IMR-90 (cell line): ENCODE measurements at regions not wholly inside any gene's neighbourhood (a gene's known extent, or its start where the extent isn't known, plus 50 kb on each side); places are given as distances from the start of the nearest gene placed in this dataset.
A peak's percentile ranks its signal among the peaks of the same experiment; 100 is the strongest.

Experiments
- ATAC-seq: fragments of 200-7000 bp; cut with Tn5 transposase; 2 replicates; pipeline ENCODE4 v1.9.1; 2020; ENCODE audit warnings: low read depth, mild to moderate bottlenecking, moderate library complexity
- BruUV-seq: library from RNA; stranded (reverse); fragments of 400-500 nt; replicated peaks from 2 replicates; lab custom pipeline; 2021; lab: Mats Ljungman, UMichigan
- CTCF ChIA-PET: fragments of 300-600 bp; formaldehyde crosslinking; extraction: SDS; loops from one replicate; lab custom pipeline; 2021; ENCODE audit warnings: antibody characterized with exemption; lab: Yijun Ruan, JAX
- POLR2A ChIA-PET: fragments of 300-600 bp; sonication (Branson Sonifier 250); formaldehyde crosslinking; loops from one replicate; lab custom pipeline; 2022; ENCODE audit warnings: antibody characterized with exemption; ENCODE audit not compliant: unreplicated experiment; lab: Charles Lee
- DNase-seq: peaks from one replicate; pipeline ENCODE4 v3.0.0; 2013
- H2AFZ ChIP-seq: replicated peaks from 2 replicates; pipeline ENCODE3; 2013; ENCODE audit warnings: low read length, mild to moderate bottlenecking; ENCODE audit not compliant: poor library complexity
- H2AK5ac ChIP-seq: 2 replicates; pipeline ENCODE4 v1.6.1; 2013; ENCODE audit warnings: low read depth, low read length, inconsistent platforms
- H2AK9ac ChIP-seq: replicated peaks from 2 replicates; pipeline ENCODE3; 2013; ENCODE audit warnings: mild to moderate bottlenecking, low read depth, low read length, moderate library complexity; ENCODE audit not compliant: poor library complexity
- H2BK120ac ChIP-seq: 2 replicates; pipeline ENCODE4 v1.6.1; 2013; ENCODE audit warnings: low read depth, low read length, inconsistent platforms
- H2BK15ac ChIP-seq: 3 replicates; pipeline ENCODE4 v1.6.1; 2013; ENCODE audit warnings: low read depth, low read length, inconsistent platforms
- H2BK20ac ChIP-seq: 2 replicates; pipeline ENCODE4 v1.6.1; 2013; ENCODE audit warnings: low read depth, mild to moderate bottlenecking, inconsistent platforms, low read length, moderate library complexity
- H2BK5ac ChIP-seq: 2 replicates; pipeline ENCODE4 v1.6.1; 2013; ENCODE audit warnings: mild to moderate bottlenecking, low read depth, low read length, inconsistent platforms; ENCODE audit not compliant: poor library complexity, severe bottlenecking
- H3K14ac ChIP-seq: replicated peaks from 2 replicates; pipeline ENCODE4 v1.6.1; 2013; ENCODE audit warnings: low read depth, low read length, inconsistent platforms
- H3K18ac ChIP-seq: 2 replicates; pipeline ENCODE4 v1.6.1; 2013; ENCODE audit warnings: low read depth, low read length, control low read depth
- H3K23ac ChIP-seq: 2 replicates; pipeline ENCODE4 v1.6.1; 2013; ENCODE audit warnings: low read depth, low read length, inconsistent platforms
- H3K27ac ChIP-seq: 2 replicates; pipeline ENCODE4 v1.5.1; 2013; ENCODE audit warnings: mild to moderate bottlenecking, control low read depth, low read length; ENCODE audit not compliant: insufficient read depth
- H3K27me3 ChIP-seq: 2 replicates; pipeline ENCODE4 v1.6.1; 2013; ENCODE audit warnings: low read length; ENCODE audit not compliant: control insufficient read depth, insufficient read depth
- H3K36me3 ChIP-seq: 2 replicates; pipeline ENCODE4 v1.6.1; 2013; ENCODE audit warnings: low read length, mixed read lengths; ENCODE audit not compliant: control insufficient read depth, insufficient read depth
- H3K4ac ChIP-seq: 2 replicates; pipeline ENCODE4 v1.6.1; 2013; ENCODE audit warnings: low read depth, low read length, inconsistent platforms
- H3K4me1 ChIP-seq: 2 replicates; pipeline ENCODE4 v1.6.1; 2013; ENCODE audit warnings: low read length, mixed read lengths; ENCODE audit not compliant: control insufficient read depth, insufficient read depth
- H3K4me2 ChIP-seq: 2 replicates; pipeline ENCODE4 v1.6.1; 2013; ENCODE audit warnings: low read depth, mild to moderate bottlenecking, control low read depth, low read length, moderate library complexity
- H3K4me3 ChIP-seq: 2 replicates; pipeline ENCODE4 v1.5.1; 2013; ENCODE audit warnings: low read depth, mild to moderate bottlenecking, control low read depth, low read length, moderate library complexity; ENCODE audit not compliant: insufficient read depth
- H3K56ac ChIP-seq: 2 replicates; pipeline ENCODE4 v1.6.1; 2013; ENCODE audit warnings: low read length, inconsistent platforms; ENCODE audit not compliant: insufficient read depth; ENCODE audit errors: extremely low read depth
- H3K79me1 ChIP-seq, 2 experiments: 2 replicates each; pipeline ENCODE4 v1.6.1; 2013; ENCODE audit warnings: low read length in 2 of 2, inconsistent platforms in 1 of 2, low read depth in 1 of 2
- H3K9ac ChIP-seq: 2 replicates; pipeline ENCODE4 v1.6.1; 2013; ENCODE audit warnings: low read depth, low read length, control low read depth
- H3K9me1 ChIP-seq: 2 replicates; pipeline ENCODE4 v1.6.1; 2013; ENCODE audit warnings: low read length, inconsistent platforms; ENCODE audit not compliant: insufficient read depth
- H3K9me3 ChIP-seq: 2 replicates; pipeline ENCODE4 v1.6.1; 2013; ENCODE audit warnings: low read length; ENCODE audit not compliant: control insufficient read depth, insufficient read depth
- H4K20me1 ChIP-seq: 2 replicates; pipeline ENCODE4 v1.6.1; 2013; ENCODE audit warnings: low read length, inconsistent platforms; ENCODE audit not compliant: insufficient read depth
- H4K5ac ChIP-seq: 2 replicates; pipeline ENCODE4 v1.6.1; 2013; ENCODE audit warnings: mild to moderate bottlenecking, low read depth, low read length, control low read depth
- H4K8ac ChIP-seq, 2 experiments: 2 replicates each; pipeline ENCODE4 v1.6.1; 2013; ENCODE audit warnings: low read depth in 2 of 2, low read length in 2 of 2, control low read depth in 1 of 2, inconsistent platforms in 1 of 2
- H4K91ac ChIP-seq: 2 replicates; pipeline ENCODE4 v1.6.1; 2013; ENCODE audit warnings: low read depth, low read length, inconsistent platforms; ENCODE audit not compliant: insufficient read depth
- CEBPB ChIP-seq: IDR thresholded peaks from 2 replicates; pipeline ENCODE4 v1.6.1; 2012; ENCODE audit warnings: low read depth, low read length, improper control_type of control experiment
- MAZ ChIP-seq: IDR thresholded peaks from 2 replicates; pipeline ENCODE4 v1.6.1; 2012; ENCODE audit warnings: low read depth, mild to moderate bottlenecking, low read length, improper control_type of control experiment, moderate library complexity, borderline replicate concordance
- NFE2L2 ChIP-seq: fragments of 150-350 bp; IDR thresholded peaks from 2 replicates; pipeline ENCODE4 v1.6.1; 2016; ENCODE audit warnings: low read depth, mild to moderate bottlenecking, low read length
- RCOR1 ChIP-seq: IDR thresholded peaks from 2 replicates; pipeline ENCODE4 v1.6.1; 2012; ENCODE audit warnings: mild to moderate bottlenecking, low read length, improper control_type of control experiment; ENCODE audit not compliant: insufficient replicate concordance
- RFX5 ChIP-seq: IDR thresholded peaks from 2 replicates; pipeline ENCODE4 v1.8.0; 2012; ENCODE audit warnings: low read depth, mild to moderate bottlenecking, low read length, moderate library complexity
- SMC3 ChIP-seq: fragments of 150-350 bp; IDR thresholded peaks from 2 replicates; pipeline ENCODE4 v1.6.1; 2016; ENCODE audit warnings: low read depth, mild to moderate bottlenecking, antibody characterized with exemption, low read length, moderate library complexity
- WGBS, 2 experiments: methylation state at CpG; one replicate each; pipeline versions ENCODE4 v1.1.5 to v1.1.7; 2013; ENCODE audit warnings: missing lambda C conversion rate in 2 of 2; ENCODE audit not compliant: insufficient read length in 1 of 2; ENCODE audit errors: extremely low coverage in 2 of 2; 5-methylcytosine and 5-hydroxymethylcytosine counted together
- dilution Hi-C: fragments of 300-500 bp; cut with HindIII; formaldehyde crosslinking; loops from one replicate; pipeline ENCODE4 v1.14.3; 2018; ENCODE audit warnings: low sequenced_read_pairs; ENCODE audit not compliant: unreplicated experiment
- in situ Hi-C: fragments of 300-500 bp; cut with MboI; formaldehyde crosslinking; loops from 3 replicates; pipeline ENCODE4 v1.14.3; 2019; ENCODE audit warnings: low sequenced_read_pairs, inconsistent platforms, mixed read lengths
- intact Hi-C: fragments of 100-400 bp; cut with micrococcal nuclease; formaldehyde crosslinking; loops from 2 replicates; pipeline ENCODE4 v1.10.0; 2022
- TF ChIP-seq, protein P1 (sequence below): fragments of 150-350 bp; IDR thresholded peaks from 2 replicates; pipeline ENCODE4 v1.6.1; 2017; ENCODE audit warnings: mild to moderate bottlenecking, antibody characterized with exemption, low read length, low read depth

DNA sequence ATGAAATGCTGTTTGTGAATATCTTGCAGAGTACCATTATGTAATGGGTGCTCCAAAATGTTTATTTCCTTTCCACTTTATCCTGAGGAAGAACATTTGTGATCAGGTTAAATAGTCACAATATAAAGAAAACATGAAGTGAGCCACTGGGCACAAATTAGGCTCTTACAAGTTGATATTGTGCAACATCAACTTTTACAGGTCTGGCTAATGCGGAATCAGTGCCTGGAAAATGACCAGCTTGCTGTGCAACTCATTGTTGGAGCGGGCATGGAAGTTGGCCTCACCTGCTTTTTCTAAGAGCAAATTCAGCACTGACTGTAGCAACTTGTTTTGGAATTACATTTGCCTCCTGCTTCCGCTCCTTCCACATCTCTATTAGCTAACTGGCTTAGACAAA, 216.9 kb upstream of the PLPPR1 start:
- Histone ChIP-seq H2AK5ac (no peak overlapping the region), H3K56ac (no peak overlapping the region), H3K4me2 (no peak overlapping the region), H4K91ac (no peak overlapping the region), H3K4me1 (no peaks in the 10 kb centered on the region), H3K36me3 (no peaks in the 10 kb centered on the region), H2AK9ac (no peak overlapping the region), H3K4ac (no peak overlapping the region), H3K79me1 (no peaks in the 10 kb centered on the region), H3K23ac (no peak overlapping the region), H4K8ac (no peak overlapping the region), H2BK20ac (no peak overlapping the region), H3K27me3 (no peaks in the 10 kb centered on the region), H3K27ac (no peak overlapping the region), H3K18ac (no peak overlapping the region), H4K5ac (no peak overlapping the region), H2BK120ac (no peak overlapping the region), H3K4me3 (no peak overlapping the region), H3K9me3 (peaks cover 17% of the 10 kb centered on the region; the same call in 1 of the 2 replicates), H3K14ac (no peak overlapping the region), H3K9ac (no peak overlapping the region), H2BK5ac (no peak overlapping the region), H2BK15ac (no peak overlapping the region), H2AFZ (no peak overlapping the region), H4K20me1 (no peaks in the 10 kb centered on the region), H3K9me1 (no peaks in the 10 kb centered on the region)
- dilution Hi-C loops = no loop called here
- CTCF ChIA-PET = no interaction called here
- in situ Hi-C loops = no loop called here
- POLR2A ChIA-PET = no interaction called here
- TF ChIP-seq CEBPB (peak; percentile 41; the same call in 1 of the 2 replicates), RFX5 (no peak), RCOR1 (no peak), NFE2L2 (no peak), SMC3 (no peak), MAZ (no peak)
- TF ChIP-seq, protein P1, sequence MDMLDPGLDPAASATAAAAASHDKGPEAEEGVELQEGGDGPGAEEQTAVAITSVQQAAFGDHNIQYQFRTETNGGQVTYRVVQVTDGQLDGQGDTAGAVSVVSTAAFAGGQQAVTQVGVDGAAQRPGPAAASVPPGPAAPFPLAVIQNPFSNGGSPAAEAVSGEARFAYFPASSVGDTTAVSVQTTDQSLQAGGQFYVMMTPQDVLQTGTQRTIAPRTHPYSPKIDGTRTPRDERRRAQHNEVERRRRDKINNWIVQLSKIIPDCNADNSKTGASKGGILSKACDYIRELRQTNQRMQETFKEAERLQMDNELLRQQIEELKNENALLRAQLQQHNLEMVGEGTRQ = no peak
- no peak for DNase-seq
- WGBS, 2 experiments = 38% methylated on average over 2 of the region's 3 CpGs; no CpG with 5 or more reads in 1 of the 2 experiments
- no TSS peak for BruUV-seq
- ATAC-seq = no peak
- intact Hi-C loops = no loop called here
